Spleen (tissue), 11 donors: ENCODE measurements at regions not wholly inside any gene's neighbourhood (a gene's known extent, or its start where the extent isn't known, plus 50 kb on each side); places are given as distances from the start of the nearest gene placed in this dataset.

Experiments used
- DNase-seq: peaks from one replicate; pipeline ENCODE4 v3.0.0-alpha.2; 2020
- H3K27ac ChIP-seq, 8 donors: fragments of 200-600 bp; sonication (generic) in 7 of 8; 1 replicate in 4 of 8; 2 replicates in 4 of 8; pipeline versions ENCODE4 v1.5.0 to v1.8.0; 2016 to 2021; ENCODE audit warnings: inconsistent platforms in 4 of 8, mild to moderate bottlenecking in 4 of 8, moderate library complexity in 1 of 8
- H3K27me3 ChIP-seq, 7 donors: fragments of 200-600 bp; sonication (generic) in 6 of 7; replicated peaks in 1 of 7; 1 replicate in 4 of 7; 2 replicates in 3 of 7; pipeline versions ENCODE4 v1.5.0 to v1.8.0; 2016 to 2021; ENCODE audit warnings: inconsistent platforms in 3 of 7, mild to moderate bottlenecking in 1 of 7
- H3K36me3 ChIP-seq, 6 donors: fragments of 200-600 bp; sonication (generic) in 5 of 6; 1 replicate in 4 of 6; 2 replicates in 2 of 6; pipeline versions ENCODE4 v1.5.0 to v1.8.0; 2016 to 2021; ENCODE audit warnings: inconsistent platforms in 2 of 6
- H3K4me1 ChIP-seq, 6 donors: fragments of 200-600 bp; sonication (generic) in 5 of 6; 1 replicate in 3 of 6; 2 replicates in 3 of 6; pipeline versions ENCODE4 v1.5.0 to v1.8.0; 2016 to 2021; ENCODE audit warnings: inconsistent platforms in 3 of 6
- H3K4me3 ChIP-seq, 8 donors: fragments of 200-600 bp; sonication (generic) in 7 of 8; 1 replicate in 4 of 8; 2 replicates in 4 of 8; pipeline versions ENCODE4 v1.5.0 to v1.8.0; 2016 to 2021; ENCODE audit warnings: inconsistent platforms in 4 of 8, mild to moderate bottlenecking in 4 of 8, moderate library complexity in 2 of 8
- H3K9me3 ChIP-seq, 8 donors: fragments of 200-600 bp; sonication (generic) in 7 of 8; 1 replicate in 4 of 8; 2 replicates in 4 of 8; pipeline versions ENCODE4 v1.5.0 to v1.8.0; 2016 to 2021; ENCODE audit warnings: inconsistent platforms in 4 of 8
- CTCF ChIP-seq, 11 experiments: fragments of 200-600 bp in 7 of 11; fragments of 450-650 bp in 4 of 11; sonication (generic) in 4 of 11; IDR thresholded peaks in 8 of 11; conservative IDR thresholded peaks in 3 of 11; 1 replicate in 7 of 11; 2 replicates in 4 of 11; pipeline versions ENCODE4 v1.4.0 to v1.8.0; 2016 to 2021; ENCODE audit warnings: antibody characterized with exemption in 11 of 11, inconsistent platforms in 4 of 11, mild to moderate bottlenecking in 1 of 11
- POLR2A ChIP-seq, 3 donors: fragments of 450-650 bp; IDR thresholded peaks; one replicate each; pipeline ENCODE4 v1.5.1; 2017; ENCODE audit warnings: antibody characterized with exemption in 3 of 3, mild to moderate bottlenecking in 1 of 3
- POLR2AphosphoS5 ChIP-seq, 3 donors: sonication (generic); formaldehyde crosslinking; IDR thresholded peaks; one replicate each; pipeline ENCODE4 v1.5.1; 2017; ENCODE audit warnings: antibody characterized with exemption in 3 of 3
- WGBS, 5 donors: extraction: QIAGEN DNeasy Blood & Tissue Kit in 3 of 5; methylation state at CpG; one replicate each; pipeline versions ENCODE4 v1.1.5 to v1.1.7; 2013 to 2018; 5-methylcytosine and 5-hydroxymethylcytosine counted together
- intact Hi-C: fragments of 100-400 bp; cut with DNase I; formaldehyde crosslinking; loops from one replicate; pipeline ENCODE4 v1.15.0; 2023; ENCODE audit warnings: low total_unique reads
- donor health status: healthy with polysubstance abuse.
- donor health status: DM: no; HTN: no; CAD: no; lungs with moderate emphysema.
- donor health status: DM: no; HTN: no; CAD: no.
- donor health status: Bipolar disorder and iron deficiency.
- donor health status: healthy.
- donor health status: DM: no; HTN: no; CAD: no.
- donor health status: DM: yes; HTN: yes; CAD: no.

- H3K4me1 ChIP-seq: no peaks in the 10 kb centered on the region
- intact Hi-C loops: no loop called here
- H3K4me3 ChIP-seq: no peak overlapping the region
- H3K36me3 ChIP-seq: no peaks in the 10 kb centered on the region
- H3K9me3 ChIP-seq: peaks cover 0 to 16% (median 0%) of the 10 kb centered on the region in 8 donors
- no peak overlapping the region for H3K27ac ChIP-seq
- H3K27me3 ChIP-seq: no peaks in the 10 kb centered on the region
- DNase-seq: no peak
- TF ChIP-seq CTCF (IDR thresholded peaks at IDR 0.05 in 8 of 11, conservative IDR thresholded peaks at IDR 0.05 in 3 of 11): no peak
These were observed 361.0 kb upstream of the EYS start for GRCh38 chr6:66068033-66068432.

GRCh38 chr6:66065313-66065712 is 358.3 kb upstream of the EYS start:
- H3K27me3 ChIP-seq: no peaks in the 10 kb centered on the region
- H3K36me3 ChIP-seq: no peaks in the 10 kb centered on the region
- intact Hi-C loops: no loop called here
- H3K4me3 ChIP-seq: no peak overlapping the region
- no peak for DNase-seq
- TF ChIP-seq CTCF (IDR thresholded peaks at IDR 0.05 in 8 of 11, conservative IDR thresholded peaks at IDR 0.05 in 3 of 11) (no peak), POLR2A (IDR thresholded peaks at IDR 0.05) (no peak), POLR2AphosphoS5 (IDR thresholded peaks at IDR 0.05) (no peak)
- no peaks in the 10 kb centered on the region for H3K4me1 ChIP-seq
- WGBS, 5 donors: 74 to 91% (median 82%) methylated on average over 1 of the region's 1 CpG
- peaks cover 0 to 16% (median 0%) of the 10 kb centered on the region in 8 donors for H3K9me3 ChIP-seq
- H3K27ac ChIP-seq: no peak overlapping the region

GRCh38 chr6:66057034-66057433 is 350.0 kb upstream of the EYS start:
- Histone ChIP-seq H3K27me3 (no peaks in the 10 kb centered on the region), H3K9me3 (peaks cover 0 to 3% (median 0%) of the 10 kb centered on the region in 8 donors), H3K4me1 (no peaks in the 10 kb centered on the region), H3K36me3 (no peaks in the 10 kb centered on the region), H3K4me3 (no peak overlapping the region), H3K27ac (no peak overlapping the region)
- intact Hi-C loops: no loop called here
- WGBS, 5 donors: 89 to 94% (median 92%) methylated on average over 1 of the region's 1 CpG
- no peak for DNase-seq
- TF ChIP-seq POLR2A (IDR thresholded peaks at IDR 0.05) (no peak), CTCF (IDR thresholded peaks at IDR 0.05 in 8 of 11, conservative IDR thresholded peaks at IDR 0.05 in 3 of 11) (no peak), POLR2AphosphoS5 (IDR thresholded peaks at IDR 0.05) (no peak)

GRCh38 chr6:66054967-66055366 is 347.9 kb upstream of the EYS start:
- H3K4me1 ChIP-seq: no peaks in the 10 kb centered on the region
- peaks cover 0 to 3% (median 0%) of the 10 kb centered on the region in 8 donors for H3K9me3 ChIP-seq
- no peak overlapping the region for H3K4me3 ChIP-seq
- WGBS, 5 donors: 77 to 91% (median 82%) methylated on average over 2 of the region's 2 CpGs
- intact Hi-C loops: no loop called here
- DNase-seq: no peak
- no peaks in the 10 kb centered on the region for H3K27me3 ChIP-seq
- H3K27ac ChIP-seq: no peak overlapping the region
- H3K36me3 ChIP-seq: no peaks in the 10 kb centered on the region
- TF ChIP-seq CTCF (IDR thresholded peaks at IDR 0.05 in 8 of 11, conservative IDR thresholded peaks at IDR 0.05 in 3 of 11) (no peak), POLR2A (IDR thresholded peaks at IDR 0.05) (no peak), POLR2AphosphoS5 (IDR thresholded peaks at IDR 0.05) (no peak)
